Motor neuron (in vitro differentiated cells): ENCODE measurements at regions not wholly inside any gene's neighbourhood (a gene's known extent, or its start where the extent isn't known, plus 50 kb on each side); places are given as distances from the start of the nearest gene placed in this dataset.
A peak's percentile ranks its signal among the peaks of the same experiment; 100 is the strongest.

Source experiments
- ATAC-seq, 8 experiments: fragments of 200-7000 bp; cut with Tn5 transposase; replicated peaks in 6 of 8; 2 replicates each; pipeline ENCODE4 v1.8.0; 2021; ENCODE audit warnings: mild to moderate bottlenecking in 8 of 8, moderate library complexity in 8 of 8
- H3K27ac ChIP-seq, 2 donors: fragments of 250-450 bp; sonication (Bioruptor Pico); 2 replicates each; pipeline ENCODE4 v1.9.0; 2021; ENCODE audit warnings: antibody characterized with exemption in 2 of 2, mild to moderate bottlenecking in 2 of 2, moderate library complexity in 1 of 2
- H3K4me1 ChIP-seq, 2 donors: fragments of 250-450 bp; sonication (Bioruptor Pico); replicated peaks in 1 of 2; 2 replicates each; pipeline ENCODE4 v1.6.1; 2021; ENCODE audit warnings: antibody characterized with exemption in 2 of 2, mild to moderate bottlenecking in 2 of 2, moderate library complexity in 1 of 2
- H3K4me3 ChIP-seq, 5 donors: fragments of 250-450 bp; sonication (Bioruptor Pico); 2 replicates each; pipeline ENCODE4 v1.9.0; 2021; ENCODE audit warnings: antibody characterized with exemption in 5 of 5, mild to moderate bottlenecking in 5 of 5, moderate library complexity in 4 of 5
- WGBS, 10 experiments: fragments of 450-650 bp; shearing (Covaris generic); methylation state at CpG; one replicate each; pipeline ENCODE4 v1.0.0; 2022; 5-methylcytosine and 5-hydroxymethylcytosine counted together
- in situ Hi-C, 9 experiments: fragments of 400-800 bp; cut with MboI; loops; one replicate each; pipeline ENCODE4 v1.15.0; 2021; ENCODE audit warnings: low sequenced_read_pairs in 9 of 9, low pct_unique_long_range_greater_than_20kb in 2 of 9; ENCODE audit not compliant: unreplicated experiment in 9 of 9

DNA sequence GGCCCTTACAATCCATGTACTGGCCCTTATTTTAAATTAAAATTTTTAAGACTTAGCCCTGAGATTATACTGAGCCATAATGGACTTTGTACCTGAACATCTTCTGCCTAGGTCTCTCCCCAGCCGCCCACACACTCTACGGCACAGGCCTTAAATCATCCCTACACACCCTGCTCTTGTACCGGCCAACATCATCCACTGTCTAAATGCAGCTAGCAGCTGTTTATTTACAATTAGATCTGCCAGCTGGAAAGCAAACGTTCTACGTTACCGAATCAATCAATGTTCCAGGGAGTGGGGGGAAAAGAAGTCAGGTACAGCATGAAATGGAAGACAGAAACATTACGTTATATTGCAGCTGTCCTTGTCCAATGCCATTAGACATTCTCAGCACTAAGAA is 88.4 kb upstream of the GRAMD2B start:
- in situ Hi-C loops, result loop anchor here in 3 of 9 experiments (25.0 kb wide), 2 partner anchors 203 to 453 kb away; partner anchors contain the start of gene LMNB1 (in 1 of the 3)

DNA sequence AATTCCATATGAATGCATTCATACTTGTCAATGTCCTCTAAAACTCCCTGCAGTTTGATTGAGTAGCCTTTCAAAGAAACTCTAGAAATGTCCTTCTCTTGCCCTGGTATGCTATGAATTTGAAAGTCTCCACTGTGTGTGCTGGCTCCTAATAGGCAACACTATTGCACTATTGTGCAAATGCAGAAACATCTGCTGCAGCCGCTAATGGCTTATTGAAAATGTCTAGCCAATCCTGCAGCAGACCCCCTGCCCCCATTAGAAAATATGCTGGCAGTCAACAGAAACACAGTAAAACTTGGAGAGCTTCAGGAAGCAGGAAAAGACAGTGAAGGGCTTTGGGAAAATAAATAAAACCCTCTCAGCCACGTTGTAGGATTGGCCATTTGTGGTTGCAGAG is 87.3 kb upstream of the GRAMD2B start:
- ATAC-seq, result peak in 4 of 8 experiments; percentile 15 to 34 (median 28)
- Histone ChIP-seq H3K27ac (no peak overlapping the region), H3K4me3 (no peak overlapping the region), H3K4me1 (peaks cover 27 to 29% of the 10 kb centered on the region in 2 donors)
- in situ Hi-C loops, result loop anchor here in 3 of 9 experiments (25.0 kb wide), 2 partner anchors 201 to 451 kb away; partner anchors contain the start of gene LMNB1 (in 1 of the 3)
- 0 to 43% (median 21%) methylated on average over 1 to 2 of the region's 2 CpGs; no CpG with 5 or more reads in 3 of the 10 experiments for WGBS, 10 experiments

More for the DNA sequence above, 88.4 kb upstream of the GRAMD2B start:
- no peak overlapping the region for H3K4me3 ChIP-seq
- ATAC-seq, result peak in 5 of 8 experiments; percentile 81 to 97 (median 94)
- 23 to 100% (median 50%) methylated on average over 1 to 7 of the region's 7 CpGs; no CpG with 5 or more reads in 1 of the 10 experiments for WGBS, 10 experiments
- peak overlapping the region in 1 of 2 donors; percentile 50 for H3K27ac ChIP-seq
- H3K4me1 ChIP-seq, result peaks cover 27 to 29% of the 10 kb centered on the region in 2 donors

DNA sequence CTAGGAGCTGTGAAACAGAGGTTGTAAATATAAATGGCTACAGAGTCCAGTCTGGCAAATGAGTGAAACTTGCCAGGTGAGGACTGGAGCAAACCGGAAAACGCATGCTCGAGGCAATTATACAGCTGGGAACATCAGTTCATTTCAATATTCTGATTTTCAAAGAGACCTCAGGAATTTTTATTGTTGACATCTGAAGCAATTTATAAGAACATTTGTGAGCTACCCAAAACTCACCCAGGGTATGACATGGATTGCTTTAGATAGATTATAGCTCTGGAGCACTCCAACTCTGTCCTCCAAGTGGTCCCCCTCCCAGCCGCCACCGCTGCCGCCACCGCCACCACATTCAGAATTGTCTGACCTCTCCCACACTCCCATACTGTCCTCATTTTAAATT is 84.6 kb upstream of the GRAMD2B start:
- Histone ChIP-seq H3K4me1 (peaks cover 33 to 41% of the 10 kb centered on the region in 2 donors), H3K27ac (no peak overlapping the region), H3K4me3 (no peak overlapping the region)
- WGBS, 10 experiments, result 0 to 92% (median 71%) methylated on average over 3 to 7 of the region's 7 CpGs; no CpG with 5 or more reads in 2 of the 10 experiments
- ATAC-seq, result peak in 3 of 8 experiments; percentile 61 to 81 (median 77)
- in situ Hi-C loops, result loop anchor here in 3 of 9 experiments (25.0 kb wide), 2 partner anchors 199 to 449 kb away; partner anchors contain the start of gene LMNB1 (in 1 of the 3)

DNA sequence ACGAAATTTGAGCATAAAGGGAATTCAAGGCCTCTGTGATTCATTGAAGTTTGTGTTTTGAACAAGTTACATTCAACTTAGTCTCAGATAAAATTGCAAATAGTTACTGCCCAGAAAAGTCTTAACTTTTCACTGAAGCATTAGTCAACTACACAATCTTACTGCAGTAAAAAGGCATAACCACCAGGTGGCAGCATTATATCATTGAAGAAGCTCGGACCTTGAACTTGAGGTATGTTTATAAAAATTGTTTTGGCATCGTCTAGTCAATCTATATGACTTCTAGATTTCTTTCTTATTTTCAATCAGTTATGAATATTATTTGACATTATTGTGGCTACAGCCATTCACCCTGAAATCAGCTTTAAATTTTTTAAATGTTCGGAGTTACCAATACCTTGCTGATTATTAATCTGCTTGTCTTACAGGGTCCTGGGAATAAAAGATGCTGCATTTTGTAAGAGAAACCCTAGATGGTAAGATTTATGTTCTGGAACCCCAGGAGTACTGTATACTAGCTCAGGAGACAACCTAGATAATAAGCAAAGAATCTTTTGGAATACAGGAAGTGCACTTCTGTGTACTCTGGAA is 83.9 kb upstream of the GRAMD2B start:
- in situ Hi-C loops, result loop anchor here in 3 of 9 experiments (25.0 kb wide), 2 partner anchors 198 to 448 kb away; partner anchors contain the start of gene LMNB1 (in 1 of the 3)
- peak in 4 of 8 experiments; percentile 17 to 68 (median 55) for ATAC-seq
- Histone ChIP-seq H3K27ac (no peak overlapping the region), H3K4me3 (no peak overlapping the region), H3K4me1 (peaks cover 28 to 38% of the 10 kb centered on the region in 2 donors)
- WGBS, 10 experiments, result 10 to 100% (median 32%) methylated on average over 1 to 4 of the region's 4 CpGs; no CpG with 5 or more reads in 1 of the 10 experiments

DNA sequence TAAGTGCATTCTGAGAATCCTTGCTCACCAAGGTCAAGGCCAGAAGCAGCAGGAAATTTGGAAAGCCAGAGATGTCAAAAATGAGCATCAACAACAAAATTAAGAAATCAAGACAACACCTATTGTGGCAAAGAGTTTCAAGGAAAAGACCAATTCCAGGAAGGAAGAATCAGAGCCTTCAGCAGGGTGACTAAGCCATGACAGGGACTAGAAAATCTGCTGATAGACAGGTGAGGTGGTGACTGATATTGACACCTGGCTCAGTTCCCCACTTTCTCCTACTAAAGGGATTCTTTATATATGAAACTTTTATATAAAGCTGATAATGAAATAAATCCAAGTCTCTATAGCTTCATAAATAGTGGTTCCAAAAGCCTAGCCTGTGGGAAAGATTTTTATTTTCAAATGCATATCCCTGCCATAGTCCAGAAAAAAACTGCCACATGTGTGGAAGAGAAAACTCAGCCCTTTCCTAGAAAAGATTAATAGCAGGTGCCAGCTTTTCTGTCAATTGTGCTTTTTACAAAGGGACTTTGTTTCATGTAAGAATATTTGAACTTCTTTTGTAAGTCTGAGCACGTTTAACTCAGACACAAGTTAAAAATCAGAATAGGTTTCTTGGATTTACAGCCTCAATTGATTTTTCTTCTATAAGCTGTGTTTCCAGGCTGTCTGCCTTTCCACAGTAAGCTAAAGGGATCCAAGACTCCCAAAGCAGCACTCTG is 81.1 kb upstream of the GRAMD2B start:
- in situ Hi-C loops, result loop anchor here in 4 of 9 experiments (10.0 to 25.0 kb wide), 3 partner anchors 193 to 445 kb away; partner anchors contain the start of gene LMNB1 (in 1 of the 4)
- no peak for ATAC-seq
- H3K4me1 ChIP-seq, result peaks cover 8 to 20% of the 10 kb centered on the region in 2 donors
- WGBS, 10 experiments, result 0 to 20% (median 9%) methylated on average over 1 of the region's 1 CpG; no CpG with 5 or more reads in 1 of the 10 experiments
- no peak overlapping the region for H3K4me3 ChIP-seq
- H3K27ac ChIP-seq, result no peak overlapping the region

DNA sequence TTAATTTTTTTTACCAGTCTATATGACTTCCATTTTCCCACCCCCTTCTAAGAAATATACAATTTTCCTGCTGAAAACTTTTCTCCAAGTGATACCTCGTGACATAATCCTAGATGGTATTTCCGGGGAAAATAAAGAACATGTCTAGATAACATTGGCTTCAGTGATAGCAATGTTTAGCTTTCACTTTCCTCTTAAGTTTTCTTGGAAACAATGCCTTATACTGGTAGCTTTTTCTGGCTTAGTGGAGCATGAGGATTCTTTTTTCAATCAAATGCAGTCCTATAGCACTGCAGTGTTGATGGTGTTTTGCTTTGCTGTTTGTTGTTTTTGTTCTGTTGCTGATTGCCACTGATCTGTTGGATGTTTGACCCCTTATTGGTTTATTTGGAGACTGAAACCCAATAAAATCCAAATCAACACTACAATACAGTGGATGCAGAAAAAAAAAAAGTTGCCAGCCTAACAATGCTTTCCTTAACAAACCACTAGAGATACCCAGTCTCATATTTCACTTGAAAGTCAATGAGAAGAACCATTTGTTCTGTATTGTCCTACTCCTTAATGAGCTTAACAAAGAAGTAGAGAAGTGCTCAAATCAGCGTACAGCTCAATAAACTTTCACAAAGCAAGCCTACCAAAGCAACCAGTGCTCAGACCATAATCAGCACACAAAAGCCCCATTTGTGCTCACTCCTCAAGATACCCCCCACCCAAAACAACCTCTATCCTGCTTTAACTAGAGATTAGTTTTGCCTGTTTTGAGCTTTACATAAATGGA is 74.2 kb upstream of the GRAMD2B start:
- Histone ChIP-seq H3K27ac (no peak overlapping the region), H3K4me3 (no peak overlapping the region), H3K4me1 (peaks cover 23 to 24% of the 10 kb centered on the region in 2 donors)
- in situ Hi-C loops, result loop anchor here in 4 of 9 experiments (10.0 to 25.0 kb wide), 3 partner anchors 186 to 438 kb away; partner anchors contain the start of gene LMNB1 (in 1 of the 4)
- 17 to 93% (median 79%) methylated on average over 2 to 3 of the region's 3 CpGs; no CpG with 5 or more reads in 2 of the 10 experiments for WGBS, 10 experiments
- peak in 5 of 8 experiments; percentile 72 to 96 (median 94) for ATAC-seq

DNA sequence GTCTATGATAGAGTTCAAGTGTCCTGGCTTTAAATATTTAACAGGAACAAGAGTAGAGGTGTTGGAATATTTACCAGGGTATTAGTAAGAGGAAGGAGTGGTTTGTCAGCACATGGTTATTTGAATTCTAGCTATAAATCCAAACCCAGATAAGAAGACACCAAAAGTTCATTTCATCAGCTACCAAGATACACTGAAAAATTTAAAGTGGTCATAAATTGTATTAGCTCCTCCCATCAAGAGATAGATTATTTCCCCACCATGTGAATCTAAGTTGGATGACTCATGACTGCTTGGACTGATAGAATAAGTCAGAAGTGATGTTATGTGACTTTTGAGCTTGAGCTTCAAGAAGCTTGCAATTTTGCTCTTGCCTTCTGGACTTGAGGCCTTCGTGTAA is 72.1 kb upstream of the GRAMD2B start:
- in situ Hi-C loops, result loop anchor here in 4 of 9 experiments (10.0 to 25.0 kb wide), 3 partner anchors 184 to 194 kb away; no protein-coding TSS in a partner anchor
- WGBS, 10 experiments, result 50 to 100% (median 100%) methylated on average over 1 of the region's 1 CpG; no CpG with 5 or more reads in 5 of the 10 experiments

DNA sequence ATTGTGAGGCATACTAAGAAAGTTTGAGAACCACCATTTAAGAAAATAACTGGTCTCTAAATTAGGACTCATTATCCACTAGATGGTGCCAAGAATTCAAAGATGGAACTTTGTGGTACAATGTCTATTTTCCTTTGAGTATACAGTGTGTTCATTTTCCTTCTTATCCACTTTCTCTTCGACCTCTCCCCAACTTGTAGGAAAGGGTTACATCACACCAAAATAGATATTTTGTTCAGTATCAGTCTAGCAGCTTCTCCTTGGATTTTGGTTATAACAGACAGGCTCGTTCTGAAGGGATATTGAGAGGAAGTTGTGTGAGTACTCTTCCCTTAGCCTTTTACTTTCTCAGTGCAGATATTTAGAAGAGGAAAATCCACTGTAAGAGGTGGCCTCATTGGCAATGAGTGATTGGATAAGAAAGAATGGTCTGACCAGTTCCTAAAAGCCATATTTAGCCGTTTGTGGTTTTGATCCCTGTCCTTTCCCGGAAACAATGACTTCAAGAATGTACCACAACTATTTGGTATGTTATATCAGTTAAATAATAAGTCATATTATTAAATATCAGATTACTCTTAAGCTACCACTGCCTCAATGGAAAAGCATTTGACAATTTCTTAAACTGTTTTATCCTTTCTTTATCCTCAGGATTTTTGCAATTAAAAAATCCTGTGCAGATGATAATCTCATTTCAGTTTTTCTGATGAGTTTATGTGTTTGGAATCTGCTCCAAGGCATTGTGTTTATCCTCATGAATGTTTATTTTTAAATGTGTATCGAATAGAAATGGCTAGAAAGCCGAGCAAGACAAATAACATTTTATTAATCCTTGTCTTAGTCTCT is 69.0 kb upstream of the GRAMD2B start:
- ATAC-seq, result peak in 4 of 8 experiments; percentile 70 to 91 (median 80)
- Histone ChIP-seq H3K27ac (no peak overlapping the region), H3K4me3 (no peak overlapping the region), H3K4me1 (peaks cover 12 to 13% of the 10 kb centered on the region in 2 donors)
- in situ Hi-C loops, result loop anchor here in 4 of 9 experiments (10.0 to 25.0 kb wide), 3 partner anchors 181 to 191 kb away; no protein-coding TSS in a partner anchor
- 3 to 97% (median 72%) methylated on average over 2 to 6 of the region's 6 CpGs for WGBS, 10 experiments

More for the DNA sequence above, 72.1 kb upstream of the GRAMD2B start:
- ATAC-seq, result peak in 2 of 8 experiments; percentile 27 to 42
- H3K4me3 ChIP-seq, result no peak overlapping the region
- no peak overlapping the region for H3K27ac ChIP-seq
- peaks cover 20 to 24% of the 10 kb centered on the region in 2 donors for H3K4me1 ChIP-seq

DNA sequence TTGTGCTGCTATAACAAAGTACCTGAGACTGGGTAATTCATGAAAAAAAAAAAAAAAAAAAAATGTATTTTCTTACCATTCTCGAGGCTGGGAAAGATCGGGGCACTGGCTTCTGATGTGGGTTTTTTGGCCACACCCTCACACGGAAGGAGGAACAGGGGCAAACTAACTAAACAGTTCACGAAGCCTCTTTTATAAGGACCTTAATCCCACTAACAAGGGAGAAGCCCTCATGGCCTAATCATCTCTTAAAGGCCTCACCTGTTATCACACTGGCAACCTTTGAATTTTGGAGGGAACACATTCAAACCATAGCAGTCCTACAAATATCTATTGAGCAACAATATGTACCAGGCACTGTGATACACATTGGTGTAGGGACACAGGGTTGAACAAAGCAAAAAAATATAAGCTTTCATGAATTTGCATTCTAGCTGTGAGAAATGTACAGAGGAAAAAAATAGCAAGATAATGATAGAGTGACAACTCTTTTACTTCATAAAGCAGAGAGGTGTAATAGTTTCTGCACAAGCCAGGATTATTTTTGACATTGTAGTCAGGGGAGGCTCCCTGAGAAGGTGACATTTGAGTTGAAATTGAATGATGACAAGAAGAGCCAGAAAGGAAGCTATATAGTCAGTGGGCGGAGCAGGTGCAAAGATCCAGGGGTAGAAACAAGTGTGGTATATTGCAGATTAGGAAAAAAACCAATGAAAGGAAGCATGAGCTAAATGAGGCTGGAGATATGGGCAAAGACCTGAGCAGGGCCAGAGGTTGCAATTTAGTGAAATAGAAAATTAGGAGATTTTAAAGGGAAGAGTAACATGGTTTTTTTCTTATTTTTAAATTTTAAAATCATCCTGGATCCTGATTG is 68.1 kb upstream of the GRAMD2B start:
- ATAC-seq, result no peak
- WGBS, 10 experiments, result 30 to 100% (median 84%) methylated on average over 2 to 5 of the region's 5 CpGs
- in situ Hi-C loops, result loop anchor here in 4 of 9 experiments (10.0 to 25.0 kb wide), 3 partner anchors 180 to 190 kb away; no protein-coding TSS in a partner anchor
- Histone ChIP-seq H3K27ac (no peak overlapping the region), H3K4me3 (no peak overlapping the region), H3K4me1 (peaks cover 5 to 6% of the 10 kb centered on the region in 2 donors)

DNA sequence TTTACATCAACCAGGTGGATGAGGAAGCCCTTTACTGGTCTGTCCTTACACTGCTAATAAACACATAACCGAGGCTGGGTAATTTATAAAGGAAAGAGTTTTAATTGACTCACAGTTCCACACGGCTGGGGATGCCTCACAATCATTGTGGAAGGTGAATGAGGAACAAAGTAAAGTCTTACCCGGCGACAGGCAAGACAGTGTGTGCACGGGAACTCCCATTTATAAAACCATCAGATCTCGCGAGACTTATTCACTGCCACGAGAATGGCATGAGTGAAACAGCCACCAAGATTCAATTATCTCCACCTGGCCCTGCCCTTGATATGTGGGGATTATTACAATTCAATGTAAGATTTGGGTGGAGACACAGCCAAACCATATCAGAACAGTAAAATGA is 67.3 kb upstream of the GRAMD2B start:
- WGBS, 10 experiments, result 29 to 100% (median 79%) methylated on average over 1 to 8 of the region's 8 CpGs; no CpG with 5 or more reads in 3 of the 10 experiments
- Histone ChIP-seq H3K4me1 (peaks cover 3 to 4% of the 10 kb centered on the region in 2 donors), H3K4me3 (no peak overlapping the region), H3K27ac (no peak overlapping the region)
- in situ Hi-C loops, result loop anchor here in 4 of 9 experiments (10.0 to 25.0 kb wide), 3 partner anchors 179 to 189 kb away; no protein-coding TSS in a partner anchor
- no peak for ATAC-seq
